NCI-H2227 (cell line): ENCODE measurements at regions not wholly inside any gene's neighbourhood (a gene's known extent, or its start where the extent isn't known, plus 50 kb on each side); places are given as distances from the start of the nearest gene placed in this dataset.

Experiments
- DNase-seq: peaks from one replicate; lab custom pipeline; 2025; ENCODE audit not compliant: unreplicated experiment; lab: John Stamatoyannopoulos, UW

GRCh38 chr14:98446508-98446907 is 825.5 kb downstream of the BCL11B start:
- no peak for DNase-seq

GRCh38 chr14:98456231-98456630 is 815.8 kb downstream of the BCL11B start:
- no peak for DNase-seq

- DNase-seq: no peak
Observed at GRCh38 chr14:98458702-98459101, 813.3 kb downstream of the BCL11B start.

- DNase-seq: no peak
Observed at GRCh38 chr14:98462908-98463307, 809.1 kb downstream of the BCL11B start.

GRCh38 chr14:98466807-98467206 is 805.2 kb downstream of the BCL11B start:
- no peak for DNase-seq

- DNase-seq: no peak
Observed at GRCh38 chr14:98470663-98471062, 801.3 kb downstream of the BCL11B start.

- DNase-seq: no peak
Observed at GRCh38 chr14:98474900-98475299, 797.1 kb downstream of the BCL11B start.

- DNase-seq: no peak
Observed at GRCh38 chr14:98477935-98478334, 794.1 kb downstream of the BCL11B start.

GRCh38 chr14:98489115-98489514 is 782.9 kb downstream of the BCL11B start:
- no peak for DNase-seq

- no peak for DNase-seq
Observed at GRCh38 chr14:98494582-98494981, 777.4 kb downstream of the BCL11B start.

GRCh38 chr14:98498019-98498885 is 773.7 kb downstream of the BCL11B start:
- DNase-seq: no peak

GRCh38 chr14:98501335-98501734 is 770.7 kb downstream of the BCL11B start:
- DNase-seq: no peak

GRCh38 chr14:98501836-98502235 is 770.2 kb downstream of the BCL11B start:
- no peak for DNase-seq

- DNase-seq: no peak
Observed at GRCh38 chr14:98503086-98503815, 768.7 kb downstream of the BCL11B start.

GRCh38 chr14:98507264-98507663 is 764.7 kb downstream of the BCL11B start:
- DNase-seq: no peak

- DNase-seq: no peak
Observed at GRCh38 chr14:98510392-98510791, 761.6 kb downstream of the BCL11B start.

- DNase-seq: no peak
Observed at GRCh38 chr14:98512501-98513251, 759.3 kb downstream of the BCL11B start.

- DNase-seq: no peak
Observed at GRCh38 chr14:98513558-98513957, 758.4 kb downstream of the BCL11B start.

GRCh38 chr14:98514016-98514415 is 758.0 kb downstream of the BCL11B start:
- no peak for DNase-seq

GRCh38 chr14:98536256-98536655 is 735.7 kb downstream of the BCL11B start:
- no peak for DNase-seq

GRCh38 chr14:98542316-98542715 is 729.7 kb downstream of the BCL11B start:
- no peak for DNase-seq

- DNase-seq: no peak
Observed at GRCh38 chr14:98543074-98543473, 728.9 kb downstream of the BCL11B start.
